IMR-90 (cell line): ENCODE measurements at regions not wholly inside any gene's neighbourhood (a gene's known extent, or its start where the extent isn't known, plus 50 kb on each side); places are given as distances from the start of the nearest gene placed in this dataset.

ENCODE experiments used
- ATAC-seq: fragments of 200-7000 bp; cut with Tn5 transposase; 2 replicates; pipeline ENCODE4 v1.9.1; 2020; ENCODE audit warnings: low read depth, mild to moderate bottlenecking, moderate library complexity
- BruUV-seq: library from RNA; stranded (reverse); fragments of 400-500 nt; replicated peaks from 2 replicates; lab custom pipeline; 2021; lab: Mats Ljungman, UMichigan
- CTCF ChIA-PET: fragments of 300-600 bp; formaldehyde crosslinking; extraction: SDS; loops from one replicate; lab custom pipeline; 2021; ENCODE audit warnings: antibody characterized with exemption; lab: Yijun Ruan, JAX
- POLR2A ChIA-PET: fragments of 300-600 bp; sonication (Branson Sonifier 250); formaldehyde crosslinking; loops from one replicate; lab custom pipeline; 2022; ENCODE audit warnings: antibody characterized with exemption; ENCODE audit not compliant: unreplicated experiment; lab: Charles Lee
- DNase-seq: peaks from one replicate; pipeline ENCODE4 v3.0.0; 2013
- H2AFZ ChIP-seq: replicated peaks from 2 replicates; pipeline ENCODE3; 2013; ENCODE audit warnings: low read length, mild to moderate bottlenecking; ENCODE audit not compliant: poor library complexity
- H2AK5ac ChIP-seq: 2 replicates; pipeline ENCODE4 v1.6.1; 2013; ENCODE audit warnings: low read depth, low read length, inconsistent platforms
- H2AK9ac ChIP-seq: replicated peaks from 2 replicates; pipeline ENCODE3; 2013; ENCODE audit warnings: mild to moderate bottlenecking, low read depth, low read length, moderate library complexity; ENCODE audit not compliant: poor library complexity
- H2BK120ac ChIP-seq: 2 replicates; pipeline ENCODE4 v1.6.1; 2013; ENCODE audit warnings: low read depth, low read length, inconsistent platforms
- H2BK15ac ChIP-seq: 3 replicates; pipeline ENCODE4 v1.6.1; 2013; ENCODE audit warnings: low read depth, low read length, inconsistent platforms
- H2BK20ac ChIP-seq: 2 replicates; pipeline ENCODE4 v1.6.1; 2013; ENCODE audit warnings: low read depth, mild to moderate bottlenecking, inconsistent platforms, low read length, moderate library complexity
- H2BK5ac ChIP-seq: 2 replicates; pipeline ENCODE4 v1.6.1; 2013; ENCODE audit warnings: mild to moderate bottlenecking, low read depth, low read length, inconsistent platforms; ENCODE audit not compliant: poor library complexity, severe bottlenecking
- H3K14ac ChIP-seq: replicated peaks from 2 replicates; pipeline ENCODE4 v1.6.1; 2013; ENCODE audit warnings: low read depth, low read length, inconsistent platforms
- H3K18ac ChIP-seq: 2 replicates; pipeline ENCODE4 v1.6.1; 2013; ENCODE audit warnings: low read depth, low read length, control low read depth
- H3K23ac ChIP-seq: 2 replicates; pipeline ENCODE4 v1.6.1; 2013; ENCODE audit warnings: low read depth, low read length, inconsistent platforms
- H3K27ac ChIP-seq: 2 replicates; pipeline ENCODE4 v1.5.1; 2013; ENCODE audit warnings: mild to moderate bottlenecking, control low read depth, low read length; ENCODE audit not compliant: insufficient read depth
- H3K27me3 ChIP-seq: 2 replicates; pipeline ENCODE4 v1.6.1; 2013; ENCODE audit warnings: low read length; ENCODE audit not compliant: control insufficient read depth, insufficient read depth
- H3K36me3 ChIP-seq: 2 replicates; pipeline ENCODE4 v1.6.1; 2013; ENCODE audit warnings: low read length, mixed read lengths; ENCODE audit not compliant: control insufficient read depth, insufficient read depth
- H3K4ac ChIP-seq: 2 replicates; pipeline ENCODE4 v1.6.1; 2013; ENCODE audit warnings: low read depth, low read length, inconsistent platforms
- H3K4me1 ChIP-seq: 2 replicates; pipeline ENCODE4 v1.6.1; 2013; ENCODE audit warnings: low read length, mixed read lengths; ENCODE audit not compliant: control insufficient read depth, insufficient read depth
- H3K4me2 ChIP-seq: 2 replicates; pipeline ENCODE4 v1.6.1; 2013; ENCODE audit warnings: low read depth, mild to moderate bottlenecking, control low read depth, low read length, moderate library complexity
- H3K4me3 ChIP-seq: 2 replicates; pipeline ENCODE4 v1.5.1; 2013; ENCODE audit warnings: low read depth, mild to moderate bottlenecking, control low read depth, low read length, moderate library complexity; ENCODE audit not compliant: insufficient read depth
- H3K56ac ChIP-seq: 2 replicates; pipeline ENCODE4 v1.6.1; 2013; ENCODE audit warnings: low read length, inconsistent platforms; ENCODE audit not compliant: insufficient read depth; ENCODE audit errors: extremely low read depth
- H3K79me1 ChIP-seq, 2 experiments: 2 replicates each; pipeline ENCODE4 v1.6.1; 2013; ENCODE audit warnings: low read length in 2 of 2, inconsistent platforms in 1 of 2, low read depth in 1 of 2
- H3K9ac ChIP-seq: 2 replicates; pipeline ENCODE4 v1.6.1; 2013; ENCODE audit warnings: low read depth, low read length, control low read depth
- H3K9me1 ChIP-seq: 2 replicates; pipeline ENCODE4 v1.6.1; 2013; ENCODE audit warnings: low read length, inconsistent platforms; ENCODE audit not compliant: insufficient read depth
- H3K9me3 ChIP-seq: 2 replicates; pipeline ENCODE4 v1.6.1; 2013; ENCODE audit warnings: low read length; ENCODE audit not compliant: control insufficient read depth, insufficient read depth
- H4K20me1 ChIP-seq: 2 replicates; pipeline ENCODE4 v1.6.1; 2013; ENCODE audit warnings: low read length, inconsistent platforms; ENCODE audit not compliant: insufficient read depth
- H4K5ac ChIP-seq: 2 replicates; pipeline ENCODE4 v1.6.1; 2013; ENCODE audit warnings: mild to moderate bottlenecking, low read depth, low read length, control low read depth
- H4K8ac ChIP-seq, 2 experiments: 2 replicates each; pipeline ENCODE4 v1.6.1; 2013; ENCODE audit warnings: low read depth in 2 of 2, low read length in 2 of 2, control low read depth in 1 of 2, inconsistent platforms in 1 of 2
- H4K91ac ChIP-seq: 2 replicates; pipeline ENCODE4 v1.6.1; 2013; ENCODE audit warnings: low read depth, low read length, inconsistent platforms; ENCODE audit not compliant: insufficient read depth
- CEBPB ChIP-seq: IDR thresholded peaks from 2 replicates; pipeline ENCODE4 v1.6.1; 2012; ENCODE audit warnings: low read depth, low read length, improper control_type of control experiment
- CHD1 ChIP-seq: IDR thresholded peaks from 2 replicates; pipeline ENCODE4 v1.6.1; 2012; ENCODE audit warnings: low read depth, low read length, improper control_type of control experiment
- FOS ChIP-seq: fragments of 150-350 bp; IDR thresholded peaks from 2 replicates; pipeline ENCODE4 v1.6.1; 2016; ENCODE audit warnings: low read depth, low read length
- MAFK ChIP-seq: IDR thresholded peaks from 2 replicates; pipeline ENCODE4 v1.6.1; 2012; ENCODE audit warnings: low read depth, low read length, improper control_type of control experiment
- MAZ ChIP-seq: IDR thresholded peaks from 2 replicates; pipeline ENCODE4 v1.6.1; 2012; ENCODE audit warnings: low read depth, mild to moderate bottlenecking, low read length, improper control_type of control experiment, moderate library complexity, borderline replicate concordance
- MXI1 ChIP-seq: IDR thresholded peaks from 2 replicates; pipeline ENCODE4 v1.6.1; 2012; ENCODE audit warnings: low read depth, mild to moderate bottlenecking, low read length, moderate library complexity, borderline replicate concordance
- NFE2L2 ChIP-seq: fragments of 150-350 bp; IDR thresholded peaks from 2 replicates; pipeline ENCODE4 v1.6.1; 2016; ENCODE audit warnings: low read depth, mild to moderate bottlenecking, low read length
- POLR2A ChIP-seq: IDR thresholded peaks from 2 replicates; pipeline ENCODE4 v1.6.1; 2012; ENCODE audit warnings: mild to moderate bottlenecking, low read depth, low read length
- RAD21 ChIP-seq: IDR thresholded peaks from 2 replicates; pipeline ENCODE4 v1.6.1; 2012; ENCODE audit warnings: low read length, improper control_type of control experiment
- RCOR1 ChIP-seq: IDR thresholded peaks from 2 replicates; pipeline ENCODE4 v1.6.1; 2012; ENCODE audit warnings: mild to moderate bottlenecking, low read length, improper control_type of control experiment; ENCODE audit not compliant: insufficient replicate concordance
- RFX5 ChIP-seq: IDR thresholded peaks from 2 replicates; pipeline ENCODE4 v1.8.0; 2012; ENCODE audit warnings: low read depth, mild to moderate bottlenecking, low read length, moderate library complexity
- dilution Hi-C: fragments of 300-500 bp; cut with HindIII; formaldehyde crosslinking; loops from one replicate; pipeline ENCODE4 v1.14.3; 2018; ENCODE audit warnings: low sequenced_read_pairs; ENCODE audit not compliant: unreplicated experiment
- in situ Hi-C: fragments of 300-500 bp; cut with MboI; formaldehyde crosslinking; loops from 3 replicates; pipeline ENCODE4 v1.14.3; 2019; ENCODE audit warnings: low sequenced_read_pairs, inconsistent platforms, mixed read lengths
- intact Hi-C: fragments of 100-400 bp; cut with micrococcal nuclease; formaldehyde crosslinking; loops from 2 replicates; pipeline ENCODE4 v1.10.0; 2022
- TF ChIP-seq, protein P1 (sequence below): fragments of 150-350 bp; IDR thresholded peaks from 2 replicates; pipeline ENCODE4 v1.6.1; 2016; ENCODE audit warnings: low read depth, mild to moderate bottlenecking, low read length, moderate library complexity, borderline replicate concordance
- TF ChIP-seq, protein P2 (sequence below): conservative IDR thresholded peaks from 2 replicates; pipeline ENCODE4 v1.5.1; 2012; ENCODE audit warnings: mild to moderate bottlenecking, low read depth, low read length, improper control_type of control experiment
- TF ChIP-seq, protein P3 (sequence below): fragments of 150-350 bp; IDR thresholded peaks from 2 replicates; pipeline ENCODE4 v1.6.1; 2017; ENCODE audit warnings: mild to moderate bottlenecking, antibody characterized with exemption, low read length, low read depth

DNA sequence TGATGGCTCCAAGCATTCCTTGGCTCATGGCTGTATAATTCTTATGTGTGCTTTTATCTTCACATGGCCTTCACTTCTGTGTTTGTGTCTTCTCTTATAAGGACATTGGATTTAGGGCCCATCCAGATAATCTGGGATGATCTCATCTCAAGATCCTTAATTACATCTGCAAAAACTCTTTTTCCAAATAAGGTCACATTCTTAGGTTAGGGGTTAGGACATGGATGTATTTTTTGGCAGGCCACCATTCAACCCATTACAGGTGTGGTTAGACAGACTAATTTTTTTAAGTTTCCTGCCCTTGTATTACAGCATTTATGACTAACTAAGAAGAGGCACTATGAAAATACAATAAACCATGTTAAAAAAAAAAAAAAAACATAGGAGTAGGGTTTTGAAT, 254.0 kb downstream of the TPBG start:
- H2BK20ac ChIP-seq: no peak overlapping the region
- H4K8ac ChIP-seq: no peak overlapping the region
- no peaks in the 10 kb centered on the region for H3K79me1 ChIP-seq
- no peak for TF ChIP-seq POLR2A
- TF ChIP-seq CHD1: no peak
- TF ChIP-seq RFX5: no peak
- no peak for TF ChIP-seq NFE2L2
- TF ChIP-seq CEBPB: no peak
- TF ChIP-seq, protein P1, sequence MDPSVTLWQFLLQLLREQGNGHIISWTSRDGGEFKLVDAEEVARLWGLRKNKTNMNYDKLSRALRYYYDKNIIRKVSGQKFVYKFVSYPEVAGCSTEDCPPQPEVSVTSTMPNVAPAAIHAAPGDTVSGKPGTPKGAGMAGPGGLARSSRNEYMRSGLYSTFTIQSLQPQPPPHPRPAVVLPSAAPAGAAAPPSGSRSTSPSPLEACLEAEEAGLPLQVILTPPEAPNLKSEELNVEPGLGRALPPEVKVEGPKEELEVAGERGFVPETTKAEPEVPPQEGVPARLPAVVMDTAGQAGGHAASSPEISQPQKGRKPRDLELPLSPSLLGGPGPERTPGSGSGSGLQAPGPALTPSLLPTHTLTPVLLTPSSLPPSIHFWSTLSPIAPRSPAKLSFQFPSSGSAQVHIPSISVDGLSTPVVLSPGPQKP: no peak
- no peak for TF ChIP-seq MAFK
- TF ChIP-seq MAZ: no peak
- TF ChIP-seq, protein P2, sequence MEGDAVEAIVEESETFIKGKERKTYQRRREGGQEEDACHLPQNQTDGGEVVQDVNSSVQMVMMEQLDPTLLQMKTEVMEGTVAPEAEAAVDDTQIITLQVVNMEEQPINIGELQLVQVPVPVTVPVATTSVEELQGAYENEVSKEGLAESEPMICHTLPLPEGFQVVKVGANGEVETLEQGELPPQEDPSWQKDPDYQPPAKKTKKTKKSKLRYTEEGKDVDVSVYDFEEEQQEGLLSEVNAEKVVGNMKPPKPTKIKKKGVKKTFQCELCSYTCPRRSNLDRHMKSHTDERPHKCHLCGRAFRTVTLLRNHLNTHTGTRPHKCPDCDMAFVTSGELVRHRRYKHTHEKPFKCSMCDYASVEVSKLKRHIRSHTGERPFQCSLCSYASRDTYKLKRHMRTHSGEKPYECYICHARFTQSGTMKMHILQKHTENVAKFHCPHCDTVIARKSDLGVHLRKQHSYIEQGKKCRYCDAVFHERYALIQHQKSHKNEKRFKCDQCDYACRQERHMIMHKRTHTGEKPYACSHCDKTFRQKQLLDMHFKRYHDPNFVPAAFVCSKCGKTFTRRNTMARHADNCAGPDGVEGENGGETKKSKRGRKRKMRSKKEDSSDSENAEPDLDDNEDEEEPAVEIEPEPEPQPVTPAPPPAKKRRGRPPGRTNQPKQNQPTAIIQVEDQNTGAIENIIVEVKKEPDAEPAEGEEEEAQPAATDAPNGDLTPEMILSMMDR: no peak
- no peak for TF ChIP-seq FOS
- TF ChIP-seq RCOR1: no peak
- TF ChIP-seq, protein P3, sequence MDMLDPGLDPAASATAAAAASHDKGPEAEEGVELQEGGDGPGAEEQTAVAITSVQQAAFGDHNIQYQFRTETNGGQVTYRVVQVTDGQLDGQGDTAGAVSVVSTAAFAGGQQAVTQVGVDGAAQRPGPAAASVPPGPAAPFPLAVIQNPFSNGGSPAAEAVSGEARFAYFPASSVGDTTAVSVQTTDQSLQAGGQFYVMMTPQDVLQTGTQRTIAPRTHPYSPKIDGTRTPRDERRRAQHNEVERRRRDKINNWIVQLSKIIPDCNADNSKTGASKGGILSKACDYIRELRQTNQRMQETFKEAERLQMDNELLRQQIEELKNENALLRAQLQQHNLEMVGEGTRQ: no peak
- TF ChIP-seq RAD21: no peak
- TF ChIP-seq MXI1: no peak
- no peak overlapping the region for H4K5ac ChIP-seq
- no peak overlapping the region for H3K18ac ChIP-seq
- in situ Hi-C loops (no loop called here), intact Hi-C loops (loop anchor here (2.0 kb wide), 2 partner anchors 347 to 365 kb away; no protein-coding TSS in a partner anchor), dilution Hi-C loops (no loop called here)
- H3K36me3 ChIP-seq: no peaks in the 10 kb centered on the region
- H3K14ac ChIP-seq: no peak overlapping the region
- no peak overlapping the region for H3K4me3 ChIP-seq
- BruUV-seq: no TSS peak
- no peaks in the 10 kb centered on the region for H3K4me1 ChIP-seq
- H2AFZ ChIP-seq: no peak overlapping the region
- CTCF ChIA-PET: no interaction called here
- POLR2A ChIA-PET: no interaction called here
- H2BK120ac ChIP-seq: no peak overlapping the region
- H2AK9ac ChIP-seq: no peak overlapping the region
- ATAC-seq (no peak), DNase-seq (no peak)
- no peaks in the 10 kb centered on the region for H4K20me1 ChIP-seq
- no peak overlapping the region for H2BK15ac ChIP-seq
- no peak overlapping the region for H3K9ac ChIP-seq
- H3K4me2 ChIP-seq: no peak overlapping the region
- H3K9me3 ChIP-seq: no peaks in the 10 kb centered on the region
- no peak overlapping the region for H2AK5ac ChIP-seq
- no peak overlapping the region for H2BK5ac ChIP-seq
- H4K91ac ChIP-seq: no peak overlapping the region
- no peak overlapping the region for H3K27ac ChIP-seq
- H3K9me1 ChIP-seq: no peaks in the 10 kb centered on the region
- H3K23ac ChIP-seq: no peak overlapping the region
- H3K56ac ChIP-seq: no peak overlapping the region
- H3K27me3 ChIP-seq: no peaks in the 10 kb centered on the region
- H3K4ac ChIP-seq: no peak overlapping the region
